AG04450 (cell line): ENCODE measurements at regions not wholly inside any gene's neighbourhood (a gene's known extent, or its start where the extent isn't known, plus 50 kb on each side); places are given as distances from the start of the nearest gene placed in this dataset.

Experiments
- CTCF ChIA-PET: fragments of 300-600, 350-600 bp; formaldehyde crosslinking; extraction: SDS; loops from one replicate; lab custom pipeline; 2022; ENCODE audit warnings: antibody characterized with exemption, inconsistent platforms; lab: Charles Lee
- POLR2A ChIA-PET: fragments of 350-600 bp; formaldehyde crosslinking; extraction: SDS; loops from one replicate; lab custom pipeline; 2021; ENCODE audit warnings: antibody characterized with exemption, inconsistent platforms; lab: Yijun Ruan, JAX
- DNase-seq: peaks from one replicate; pipeline ENCODE4 v3.0.0-alpha.2; 2011; ENCODE audit warnings: low read depth, low spot score
- H3K27ac ChIP-seq: one replicate; pipeline ENCODE4 v1.5.1; 2012; ENCODE audit warnings: low read depth, low read length, control low read depth
- H3K27me3 ChIP-seq: one replicate; pipeline ENCODE4 v1.6.0; 2012; ENCODE audit warnings: low read length; ENCODE audit not compliant: control insufficient read depth, insufficient read depth
- H3K4me3 ChIP-seq: 2 replicates; pipeline ENCODE4 v1.5.1; 2011; ENCODE audit warnings: mild to moderate bottlenecking, low read depth, low read length, control low read depth
- H3K9me3 ChIP-seq: 2 replicates; pipeline ENCODE4 v1.5.1; 2012; ENCODE audit warnings: low read length; ENCODE audit not compliant: control insufficient read depth, insufficient read depth
- CTCF ChIP-seq: IDR thresholded peaks from 2 replicates; pipeline ENCODE4 v1.5.1; 2011; ENCODE audit warnings: low read depth, low read length, control low read depth, inconsistent platforms

- ChIA-PET POLR2A (no interaction called here), CTCF (no interaction called here)
- no peak for TF ChIP-seq CTCF
- no peak for DNase-seq
- no peak overlapping the region for H3K27ac ChIP-seq
- H3K9me3 ChIP-seq = no peaks in the 10 kb centered on the region
- H3K27me3 ChIP-seq = no peaks in the 10 kb centered on the region
- H3K4me3 ChIP-seq = no peak overlapping the region
Measured at GRCh38 chr7:89770161-89770560, 384.1 kb upstream of the STEAP1 start.

GRCh38 chr7:89771003-89771636 lies 383.1 kb upstream of the STEAP1 start:
- DNase-seq = no peak
- ChIA-PET CTCF (interaction anchor here (0.7 kb wide), 2 partner anchors 422 to 620 kb away, joined by 3 to 6 read pairs; no protein-coding TSS in a partner anchor), POLR2A (no interaction called here)
- no peaks in the 10 kb centered on the region for H3K27me3 ChIP-seq
- no peak for TF ChIP-seq CTCF
- H3K4me3 ChIP-seq = no peak overlapping the region
- no peak overlapping the region for H3K27ac ChIP-seq
- no peaks in the 10 kb centered on the region for H3K9me3 ChIP-seq

GRCh38 chr7:89772276-89772675 lies 382.0 kb upstream of the STEAP1 start:
- H3K27me3 ChIP-seq = no peaks in the 10 kb centered on the region
- no peaks in the 10 kb centered on the region for H3K9me3 ChIP-seq
- no peak overlapping the region for H3K27ac ChIP-seq
- H3K4me3 ChIP-seq = no peak overlapping the region
- TF ChIP-seq CTCF = no peak
- CTCF ChIA-PET = interaction anchor here (0.7 kb wide), 1 partner anchor 943 kb away, joined by 3 read pairs; no protein-coding TSS in a partner anchor
- POLR2A ChIA-PET = no interaction called here
- no peak for DNase-seq

GRCh38 chr7:89773611-89774010 lies 380.7 kb upstream of the STEAP1 start:
- Histone ChIP-seq H3K27ac (no peak overlapping the region), H3K9me3 (no peaks in the 10 kb centered on the region), H3K4me3 (no peak overlapping the region), H3K27me3 (no peaks in the 10 kb centered on the region)
- ChIA-PET POLR2A (no interaction called here), CTCF (no interaction called here)
- DNase-seq = no peak
- no peak for TF ChIP-seq CTCF

GRCh38 chr7:89775459-89775858 lies 378.8 kb upstream of the STEAP1 start:
- ChIA-PET CTCF (no interaction called here), POLR2A (no interaction called here)
- Histone ChIP-seq H3K27ac (no peak overlapping the region), H3K9me3 (peaks cover 6% of the 10 kb centered on the region; the same call in 1 of the 2 replicates), H3K27me3 (no peaks in the 10 kb centered on the region), H3K4me3 (no peak overlapping the region)
- TF ChIP-seq CTCF = no peak
- no peak for DNase-seq
